SK-N-SH (cell line): ENCODE measurements at regions not wholly inside any gene's neighbourhood (a gene's known extent, or its start where the extent isn't known, plus 50 kb on each side); places are given as distances from the start of the nearest gene placed in this dataset.

Experiments used
- RAD21 ChIP-seq: IDR thresholded peaks from 2 replicates; pipeline ENCODE4 v1.6.1; 2012; ENCODE audit warnings: mild to moderate bottlenecking, low read length
- TF ChIP-seq, protein P1 (sequence below): fragments of 200-600 bp; sonication (generic); IDR thresholded peaks from 2 replicates; pipeline ENCODE4 v1.6.1; 2017; ENCODE audit warnings: antibody characterized with exemption, mild to moderate bottlenecking, moderate library complexity

DNA sequence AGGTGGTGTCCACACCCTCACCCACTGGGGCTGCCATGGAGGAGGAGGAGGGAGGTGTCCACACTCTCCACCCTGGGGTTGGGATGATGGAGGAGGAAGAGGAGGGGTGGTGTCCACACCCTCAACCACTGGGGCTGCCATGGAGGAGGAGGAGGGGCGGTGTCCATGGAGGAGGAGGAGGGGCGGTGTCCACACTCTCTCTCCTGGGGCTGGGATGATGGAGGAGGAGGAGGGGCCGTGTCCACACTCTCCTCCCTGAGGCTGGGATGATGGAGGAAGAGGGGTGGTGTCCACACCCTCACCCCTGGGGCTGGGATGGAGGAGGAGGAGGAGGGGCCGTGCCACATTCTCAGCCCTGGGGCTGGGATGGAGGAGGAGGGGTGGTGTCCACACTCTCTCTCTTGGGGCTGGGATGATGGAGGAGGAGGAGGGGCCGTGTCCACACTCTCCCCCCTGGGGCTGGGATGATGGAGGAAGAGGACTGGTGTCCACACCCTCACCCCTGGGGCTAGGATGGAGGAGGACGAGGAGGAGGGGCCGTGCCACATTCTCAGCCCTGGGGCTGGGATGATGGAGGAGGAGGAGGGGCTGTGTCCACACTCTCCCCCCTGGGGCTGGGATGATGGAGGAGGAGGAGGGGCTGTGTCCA, 231.7 kb downstream of the CRLF2 start:
- TF ChIP-seq RAD21, result no peak
- TF ChIP-seq, protein P1, sequence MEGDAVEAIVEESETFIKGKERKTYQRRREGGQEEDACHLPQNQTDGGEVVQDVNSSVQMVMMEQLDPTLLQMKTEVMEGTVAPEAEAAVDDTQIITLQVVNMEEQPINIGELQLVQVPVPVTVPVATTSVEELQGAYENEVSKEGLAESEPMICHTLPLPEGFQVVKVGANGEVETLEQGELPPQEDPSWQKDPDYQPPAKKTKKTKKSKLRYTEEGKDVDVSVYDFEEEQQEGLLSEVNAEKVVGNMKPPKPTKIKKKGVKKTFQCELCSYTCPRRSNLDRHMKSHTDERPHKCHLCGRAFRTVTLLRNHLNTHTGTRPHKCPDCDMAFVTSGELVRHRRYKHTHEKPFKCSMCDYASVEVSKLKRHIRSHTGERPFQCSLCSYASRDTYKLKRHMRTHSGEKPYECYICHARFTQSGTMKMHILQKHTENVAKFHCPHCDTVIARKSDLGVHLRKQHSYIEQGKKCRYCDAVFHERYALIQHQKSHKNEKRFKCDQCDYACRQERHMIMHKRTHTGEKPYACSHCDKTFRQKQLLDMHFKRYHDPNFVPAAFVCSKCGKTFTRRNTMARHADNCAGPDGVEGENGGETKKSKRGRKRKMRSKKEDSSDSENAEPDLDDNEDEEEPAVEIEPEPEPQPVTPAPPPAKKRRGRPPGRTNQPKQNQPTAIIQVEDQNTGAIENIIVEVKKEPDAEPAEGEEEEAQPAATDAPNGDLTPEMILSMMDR, result no peak
